ENCODE measurements at regions not wholly inside any gene's neighbourhood (a gene's known extent, or its start where the extent isn't known, plus 50 kb on each side); places are given as distances from the start of the nearest gene placed in this dataset.

GRCh38 chr7:36015733-36016132 is 137.3 kb upstream of the EEPD1 start:
- no peak for TF ChIP-seq NFYB (IDR thresholded peaks at IDR 0.05; ENCODE audit: extremely low read depth, insufficient read length)
- TF ChIP-seq ZFP1 (CRISPR knock-in tag; IDR thresholded peaks at IDR 0.05): no peak
- no peak for TF ChIP-seq GMEB1 (CRISPR knock-in tag; IDR thresholded peaks at IDR 0.05)
- TF ChIP-seq ZNF311 (CRISPR knock-in tag; IDR thresholded peaks at IDR 0.05): no peak
